ENCODE measurements at regions not wholly inside any gene's neighbourhood (a gene's known extent, or its start where the extent isn't known, plus 50 kb on each side); places are given as distances from the start of the nearest gene placed in this dataset.

- DNase-seq (ENCODE audit: low read depth): no peak
These were observed 210.0 kb upstream of the CST7 start for GRCh38 chr20:24738981-24739633.

GRCh38 chr20:24739746-24740145 is 209.3 kb upstream of the CST7 start:
- DNase-seq (ENCODE audit: low read depth): no peak

DNA sequence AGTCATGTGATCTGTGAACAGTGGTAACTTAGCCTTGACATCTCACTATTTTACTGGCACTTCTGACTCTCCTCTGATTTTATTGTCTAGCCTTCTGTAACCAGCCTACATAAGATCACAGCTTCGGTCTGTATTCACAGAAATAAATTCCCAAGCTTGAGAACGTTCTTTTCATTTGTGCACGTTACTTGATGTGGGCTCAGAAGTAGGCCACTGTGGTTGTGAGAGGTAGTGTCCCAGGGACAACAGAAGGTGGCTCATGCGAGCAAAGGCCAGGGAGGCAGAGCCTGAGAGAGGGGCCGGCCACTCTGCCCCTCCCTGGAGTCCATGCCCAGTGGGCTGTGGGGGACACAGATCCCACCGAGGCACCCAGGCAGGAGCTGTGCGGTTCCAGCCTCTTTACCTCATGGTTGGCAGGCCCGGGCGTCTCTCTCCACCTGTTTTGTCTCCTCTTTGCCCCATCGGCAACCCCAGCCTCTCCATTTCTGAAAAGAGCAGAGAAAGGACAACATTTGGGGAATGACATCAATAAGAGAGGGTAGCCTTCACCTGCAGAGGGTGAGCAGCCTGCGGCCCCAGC is 207.5 kb upstream of the CST7 start:
- DNase-seq (ENCODE audit: low read depth): no peak

DNA sequence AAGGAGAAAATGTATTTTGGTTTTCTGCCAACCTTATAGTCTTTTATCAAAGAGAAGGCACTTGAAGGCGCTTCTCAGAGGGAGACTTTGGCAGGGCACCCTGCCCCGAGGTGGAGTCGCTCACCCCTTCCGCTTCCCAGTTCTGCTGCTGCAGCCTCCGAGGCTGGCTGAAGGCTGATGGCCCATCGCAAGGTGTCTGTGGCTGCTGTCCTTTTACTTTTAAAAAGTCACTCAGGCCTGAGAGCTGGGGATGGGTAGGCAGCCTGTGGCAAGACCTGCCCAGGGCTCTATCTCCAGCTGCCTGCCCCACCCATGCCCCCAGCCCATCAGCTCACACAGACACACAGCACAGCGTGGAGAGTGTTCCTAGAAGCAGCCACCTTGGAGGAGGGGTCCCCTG is 206.6 kb upstream of the CST7 start:
- DNase-seq (ENCODE audit: low read depth): no peak

- no peak for DNase-seq (ENCODE audit: low read depth)
These were observed 206.1 kb upstream of the CST7 start for GRCh38 chr20:24742989-24743388.

- no peak for DNase-seq (ENCODE audit: low read depth)
These were observed 205.4 kb upstream of the CST7 start for GRCh38 chr20:24743641-24744040.

DNA sequence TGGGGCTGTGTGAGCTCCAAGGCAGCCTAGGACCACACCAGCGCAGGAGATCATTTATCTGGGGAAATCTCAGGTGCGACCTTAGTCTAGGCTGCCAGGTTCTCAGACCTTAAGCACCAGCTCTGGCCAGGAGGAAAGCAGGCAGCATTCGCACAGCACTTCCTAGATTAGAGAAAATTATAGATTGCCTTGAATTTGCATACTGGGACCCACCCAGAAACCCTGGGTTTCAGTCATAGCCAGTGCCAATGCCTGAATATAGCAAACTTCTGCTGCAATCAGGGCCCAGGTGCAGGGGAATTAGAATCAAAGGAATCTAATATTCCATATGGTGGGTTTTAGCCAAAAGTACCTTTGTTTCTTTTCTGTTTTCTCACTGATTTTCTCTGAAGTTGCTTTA is 204.3 kb upstream of the CST7 start:
- no peak for DNase-seq (ENCODE audit: low read depth)

DNA sequence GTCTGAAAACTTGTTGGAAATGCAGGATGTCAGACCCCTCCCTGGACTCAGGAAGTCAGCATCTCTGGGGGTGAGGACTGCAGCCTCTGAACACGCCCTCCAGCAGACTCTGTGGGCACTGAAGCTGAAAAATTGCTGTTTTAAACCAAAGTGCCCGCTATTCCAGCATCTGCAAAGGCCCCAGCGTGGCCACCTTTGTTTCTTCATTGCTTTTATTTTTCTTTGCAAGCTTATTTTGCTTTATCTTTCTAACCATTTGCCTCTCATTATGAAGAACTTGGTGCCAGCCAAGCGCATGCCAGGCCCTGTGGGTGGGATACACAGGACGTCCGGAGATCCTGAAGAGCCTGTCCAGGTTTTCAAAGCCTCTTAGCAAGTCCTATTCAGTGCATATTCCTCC is 203.9 kb upstream of the CST7 start:
- no peak for DNase-seq (ENCODE audit: low read depth)

GRCh38 chr20:24745617-24746350 is 203.3 kb upstream of the CST7 start:
- no peak for DNase-seq (ENCODE audit: low read depth)

DNA sequence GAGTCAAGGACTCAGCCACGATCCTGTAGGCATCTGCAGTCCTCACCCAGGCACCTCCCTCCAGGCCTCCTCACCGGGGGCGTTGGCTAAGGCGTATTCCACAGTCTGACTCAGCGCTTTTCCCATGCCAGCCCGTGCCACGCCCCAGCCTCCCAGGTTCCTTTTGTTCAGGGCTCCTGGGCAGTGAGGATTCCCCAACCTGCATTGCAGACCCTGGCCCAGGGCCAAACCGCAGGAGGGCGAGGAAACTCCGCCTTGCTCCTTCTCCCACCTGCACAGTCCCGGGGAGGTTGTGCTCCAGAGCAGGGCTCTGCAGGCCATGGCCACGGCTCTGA is 202.8 kb upstream of the CST7 start:
- DNase-seq (ENCODE audit: low read depth): no peak

DNA sequence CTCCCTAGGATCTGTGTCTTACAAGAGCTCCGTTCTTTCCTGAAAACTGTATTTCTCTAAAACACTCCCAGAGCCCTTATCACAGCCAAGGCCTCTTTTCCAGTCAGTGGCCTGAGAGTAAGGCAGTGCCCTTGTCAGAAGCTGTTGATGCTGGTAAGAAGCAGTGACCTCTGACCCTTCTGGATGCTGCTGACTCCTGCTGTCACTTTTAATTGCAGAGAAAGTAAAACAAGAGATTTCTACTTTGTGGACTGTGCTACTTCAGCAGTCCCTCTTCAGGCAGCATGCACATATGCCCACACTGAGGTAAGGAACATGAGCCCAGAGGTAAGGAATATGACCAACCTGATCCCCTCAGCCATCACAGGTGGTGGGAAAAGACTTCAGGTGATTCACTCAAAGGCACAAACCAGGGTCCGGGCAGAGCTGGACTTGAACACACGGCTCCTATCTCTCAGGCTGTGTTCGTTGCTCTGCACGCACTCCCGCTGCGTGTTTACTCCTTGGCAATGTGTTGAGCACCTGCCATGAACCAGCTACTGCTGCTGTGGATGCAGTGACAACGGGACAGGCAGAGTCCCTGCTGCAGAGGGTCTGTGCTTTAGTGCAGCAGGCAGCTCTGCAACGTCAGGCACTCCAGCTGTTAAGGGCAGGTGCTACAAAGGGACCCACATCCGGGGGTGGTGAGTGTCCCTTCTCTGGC is 201.9 kb upstream of the CST7 start:
- DNase-seq (ENCODE audit: low read depth): no peak

- DNase-seq (ENCODE audit: low read depth): no peak
These were observed 201.0 kb upstream of the CST7 start for GRCh38 chr20:24747881-24748595.

GRCh38 chr20:24751551-24751950 is 197.5 kb upstream of the CST7 start:
- DNase-seq (ENCODE audit: low read depth): no peak

- no peak for DNase-seq (ENCODE audit: low read depth)
These were observed 196.5 kb upstream of the CST7 start for GRCh38 chr20:24752612-24753011.

- no peak for DNase-seq (ENCODE audit: low read depth)
These were observed 195.9 kb upstream of the CST7 start for GRCh38 chr20:24753130-24753529.

GRCh38 chr20:24754691-24755090 is 194.4 kb upstream of the CST7 start:
- no peak for DNase-seq (ENCODE audit: low read depth)

DNA sequence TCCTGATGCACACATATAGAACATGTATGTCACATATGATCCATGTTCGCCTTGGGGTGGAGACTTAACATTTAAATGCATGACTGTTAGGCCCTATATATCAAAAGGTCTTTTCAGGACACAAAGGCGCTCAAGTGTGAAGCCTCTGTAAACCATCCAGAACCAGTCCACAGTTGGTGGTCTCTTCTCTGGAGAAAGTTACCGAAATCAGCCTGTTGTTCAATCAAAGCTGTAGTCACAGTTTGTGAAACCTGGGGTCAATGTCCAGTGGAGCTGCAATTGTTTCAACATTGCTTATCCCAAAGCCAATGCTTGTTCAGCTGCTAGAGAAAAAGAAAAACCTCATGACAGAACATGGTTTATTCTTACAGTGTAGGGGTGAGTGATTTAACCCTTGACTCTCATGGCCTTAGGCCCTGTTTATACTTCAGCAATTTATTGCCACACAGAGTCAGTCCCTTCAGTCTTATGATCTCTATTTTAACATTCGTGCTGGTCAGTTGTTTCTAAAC is 193.6 kb upstream of the CST7 start:
- DNase-seq (ENCODE audit: low read depth): no peak

DNA sequence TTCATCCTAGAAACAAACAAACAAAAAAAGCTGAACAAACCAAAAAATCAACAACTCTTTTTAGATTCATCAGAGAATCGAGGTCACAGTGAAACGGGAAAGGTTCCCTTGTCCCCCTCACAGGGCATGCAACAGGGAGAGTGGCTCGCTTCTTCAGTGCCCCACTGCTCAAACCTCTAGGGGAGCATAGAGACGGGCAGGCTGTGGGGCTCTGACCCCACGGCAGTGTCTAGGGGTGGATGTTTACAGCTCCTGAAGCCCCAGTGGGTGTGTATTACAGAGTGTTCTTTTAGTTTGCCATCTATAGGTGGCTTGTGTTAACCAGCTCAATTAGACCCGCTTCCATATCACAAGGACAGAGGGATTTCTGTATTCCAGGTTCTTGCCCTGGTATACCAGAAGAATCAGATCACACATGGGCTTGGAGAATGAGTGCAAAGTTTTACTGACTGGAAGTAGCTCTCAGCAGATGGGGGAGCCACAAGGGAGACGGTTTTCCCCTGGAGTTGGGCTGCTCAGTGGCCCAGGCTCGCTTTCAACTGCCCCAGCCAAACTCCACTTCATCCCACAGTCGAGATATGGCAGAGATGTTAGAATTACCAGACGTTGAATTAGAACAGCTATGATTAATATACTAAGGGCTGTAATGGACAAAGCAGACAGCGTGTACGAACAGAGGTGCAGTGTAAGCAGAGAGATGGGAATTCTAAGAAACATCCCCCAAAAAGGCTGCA is 192.6 kb upstream of the CST7 start:
- no peak for DNase-seq (ENCODE audit: low read depth)

- no peak for DNase-seq (ENCODE audit: low read depth)
These were observed 187.6 kb upstream of the CST7 start for GRCh38 chr20:24761220-24762065.

- no peak for DNase-seq (ENCODE audit: low read depth)
These were observed 186.7 kb upstream of the CST7 start for GRCh38 chr20:24762371-24762770.
